ENCODE measurements at regions not wholly inside any gene's neighbourhood (a gene's known extent, or its start where the extent isn't known, plus 50 kb on each side); places are given as distances from the start of the nearest gene placed in this dataset.
"Not testable (repeated sequence)": the region's sequence is repeated elsewhere in the genome, so short reads cannot be mapped to it uniquely, and the experiment has no call there.

DNA sequence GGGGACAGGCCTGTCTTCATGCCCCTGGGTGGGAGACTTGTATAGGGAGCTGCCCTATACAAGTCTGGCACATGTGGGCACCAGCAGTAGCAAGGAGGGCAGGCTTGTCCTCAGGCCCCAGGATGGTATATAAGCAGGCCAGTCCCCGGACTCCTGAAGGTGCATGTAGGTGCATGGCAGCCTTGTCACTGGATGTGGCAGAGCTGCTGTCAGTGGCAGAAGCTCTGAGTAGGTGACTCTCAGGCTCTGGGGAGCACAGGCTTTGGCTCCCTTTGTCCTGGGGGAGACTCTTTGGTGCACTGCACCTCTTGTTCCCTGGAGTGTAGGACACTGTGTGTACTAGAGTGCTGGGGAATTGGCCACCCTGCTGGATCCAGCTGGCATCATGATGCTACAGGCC lies 376.7 kb upstream of the DIPK2B start:
- no peak for DNase-seq (ENCODE audit: low read depth)

DNA sequence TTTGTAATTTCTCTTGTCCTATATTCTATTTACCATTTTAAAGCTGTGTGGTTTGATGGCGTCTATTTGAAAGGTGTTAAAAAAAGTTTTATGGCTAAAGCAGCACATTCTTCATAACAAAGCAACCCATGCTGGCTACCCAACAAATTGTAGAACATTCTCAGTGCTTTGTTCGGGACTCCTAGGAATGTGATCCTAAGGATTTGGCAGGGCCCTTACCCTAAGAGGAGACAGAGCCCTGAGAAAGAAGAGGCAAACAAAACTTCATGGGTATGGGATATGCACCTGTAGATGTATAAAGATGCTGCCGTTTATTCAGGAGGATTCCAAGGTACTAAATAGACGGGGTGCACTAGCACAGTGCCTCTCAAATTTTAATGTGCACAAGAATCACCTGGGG lies 370.8 kb upstream of the DIPK2B start:
- DNase-seq (ENCODE audit: low read depth): no peak

DNA sequence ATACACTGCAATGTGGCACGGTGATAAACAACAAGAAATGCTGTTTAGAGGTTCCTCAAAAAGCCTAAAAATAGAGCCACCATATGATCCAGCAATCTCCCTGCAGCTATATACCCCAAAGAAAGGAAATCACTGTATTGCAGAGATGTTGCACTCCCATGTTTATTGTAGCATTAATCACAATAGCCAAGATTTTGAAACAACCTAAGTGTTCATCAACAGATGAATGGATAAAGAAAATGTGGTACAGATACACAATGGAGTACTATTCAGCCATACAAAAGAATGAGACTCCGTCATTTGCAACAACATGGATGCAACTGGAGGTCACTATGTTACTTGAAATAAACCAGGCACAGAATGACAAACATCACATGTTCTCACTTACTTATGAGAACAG lies 365.8 kb upstream of the DIPK2B start:
- no peak for DNase-seq (ENCODE audit: low read depth)

DNA sequence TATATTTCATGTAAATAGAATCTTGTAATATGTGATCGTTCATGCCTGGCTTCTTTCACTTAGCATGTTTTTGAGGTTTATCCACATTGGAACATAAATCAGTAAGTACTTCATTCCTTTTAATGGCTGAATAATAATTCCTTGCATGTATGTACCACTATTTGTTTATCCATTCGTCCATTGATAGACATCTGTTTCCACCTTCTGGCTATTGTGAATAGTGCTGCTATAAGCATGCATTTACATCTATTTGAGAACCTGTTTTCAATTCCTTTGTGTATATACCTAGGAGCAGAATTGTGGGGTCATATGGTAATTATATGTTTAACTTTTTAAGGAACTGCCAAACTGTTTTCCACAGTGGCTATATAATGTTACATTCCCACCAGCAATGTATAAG lies 356.7 kb upstream of the DIPK2B start:
- no peak for DNase-seq (ENCODE audit: low read depth)

DNA sequence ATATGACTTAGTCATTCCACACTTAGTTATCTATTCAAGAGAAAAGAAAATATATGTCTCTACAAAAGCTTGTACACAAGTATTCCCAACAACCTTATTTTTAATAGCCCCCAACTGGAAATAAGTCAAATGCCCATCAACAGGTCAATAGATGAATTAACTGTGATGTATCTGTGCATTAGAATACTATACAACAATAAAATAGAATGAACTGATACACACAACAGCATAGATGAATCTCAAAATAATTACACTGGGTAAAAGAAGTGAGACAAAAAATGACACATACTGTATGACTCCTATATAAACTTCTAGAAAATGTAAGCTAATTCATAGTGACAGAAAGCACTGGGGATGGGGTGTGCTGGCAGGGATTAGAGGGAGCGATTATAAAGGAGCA lies 354.1 kb upstream of the DIPK2B start:
- no peak for DNase-seq (ENCODE audit: low read depth)

DNA sequence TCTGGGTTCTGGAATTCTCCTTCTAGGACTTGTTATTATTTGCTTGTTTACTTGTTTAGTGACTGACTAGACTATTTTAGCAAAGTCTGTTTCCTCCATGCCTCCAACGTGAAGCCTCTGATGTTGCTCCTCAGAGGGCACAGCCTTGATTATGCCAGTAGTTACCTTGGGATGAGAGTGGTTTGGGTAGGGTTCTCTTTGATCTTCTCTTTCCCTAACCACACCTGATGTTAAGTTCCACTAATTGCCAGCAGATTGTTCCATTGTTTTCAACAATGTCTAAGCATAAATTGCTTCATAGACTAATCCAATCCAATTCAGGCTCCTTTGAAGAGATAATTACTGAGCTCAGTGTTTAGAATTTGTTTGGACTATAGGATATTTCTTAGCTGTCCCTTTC lies 352.7 kb upstream of the DIPK2B start:
- no peak for DNase-seq (ENCODE audit: low read depth)

DNA sequence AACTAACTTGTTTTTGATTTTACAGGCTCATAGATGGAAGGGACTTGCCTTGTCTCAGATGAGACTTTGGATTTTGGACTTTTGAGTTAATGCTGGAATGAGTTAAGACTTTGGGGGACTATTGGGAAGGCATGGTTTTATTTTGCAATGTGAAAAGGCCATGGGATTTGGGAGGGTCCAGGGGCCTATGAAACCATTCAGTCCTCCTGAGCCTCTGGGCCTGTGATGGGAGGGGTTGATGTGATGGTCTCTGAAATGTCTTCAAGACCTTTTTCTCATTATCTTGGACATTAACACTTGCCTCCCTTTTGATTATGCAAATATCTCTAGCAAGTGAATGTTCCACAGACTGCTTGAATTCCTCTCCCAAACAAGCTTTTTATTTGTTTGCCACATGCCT lies 346.0 kb upstream of the DIPK2B start:
- DNase-seq (ENCODE audit: low read depth): not testable (repeated sequence)

DNA sequence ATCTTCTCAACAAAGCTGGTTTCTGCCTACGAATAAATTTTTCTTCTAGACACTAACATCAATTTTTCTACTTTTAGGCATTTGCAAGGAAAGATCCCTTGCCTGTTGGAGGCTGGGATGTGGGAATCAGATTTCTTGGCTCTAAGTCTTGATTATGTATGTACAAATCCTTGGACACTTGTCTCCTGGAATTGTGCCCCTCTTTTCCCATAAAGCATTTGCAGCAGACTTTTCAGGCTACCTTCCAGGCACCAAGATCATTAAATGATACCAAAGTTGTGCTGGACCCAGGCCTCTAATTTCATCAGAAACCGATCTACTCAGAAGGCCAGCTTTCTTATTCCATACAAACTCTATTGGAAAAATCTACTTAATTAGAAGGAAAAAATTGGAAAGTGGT lies 339.5 kb upstream of the DIPK2B start:
- DNase-seq (ENCODE audit: low read depth): no peak

DNA sequence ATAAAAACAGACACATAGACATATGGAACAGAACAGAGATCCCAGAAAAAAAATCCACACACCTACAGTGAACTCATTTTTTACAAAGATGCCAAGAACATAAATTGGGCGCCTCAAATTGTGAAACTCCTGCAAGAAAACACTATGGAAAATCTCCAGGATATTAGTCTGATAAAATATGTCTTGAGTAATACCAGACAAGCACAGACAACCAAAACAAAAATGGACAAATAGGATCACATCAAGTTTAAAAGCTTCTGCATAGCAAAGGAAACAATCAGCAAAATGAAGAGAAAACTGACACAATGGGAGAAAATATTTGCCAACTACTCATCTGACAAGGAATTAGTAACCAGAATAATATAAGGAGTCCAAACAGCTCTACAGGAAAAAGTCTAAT lies 337.3 kb upstream of the DIPK2B start:
- no peak for DNase-seq (ENCODE audit: low read depth)

DNA sequence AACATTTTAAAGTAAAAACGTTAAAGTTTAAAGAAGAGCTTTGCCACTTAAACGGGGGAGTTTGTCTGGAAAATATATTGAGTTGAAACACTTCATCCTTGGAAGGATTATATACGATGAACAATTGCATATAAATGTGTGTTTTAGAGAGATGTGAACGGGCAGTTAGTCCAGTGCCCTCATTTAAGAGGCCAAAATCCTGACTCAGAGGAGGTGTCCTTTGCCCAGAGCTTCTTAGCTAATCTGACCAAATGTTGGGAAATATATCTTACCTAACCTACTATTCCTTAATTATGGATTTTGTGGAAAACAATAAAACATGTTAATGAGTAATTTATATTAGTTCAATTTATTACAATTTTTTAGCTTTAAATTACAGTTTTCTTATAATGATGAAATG lies 327.2 kb upstream of the DIPK2B start:
- DNase-seq (ENCODE audit: low read depth): no peak

DNA sequence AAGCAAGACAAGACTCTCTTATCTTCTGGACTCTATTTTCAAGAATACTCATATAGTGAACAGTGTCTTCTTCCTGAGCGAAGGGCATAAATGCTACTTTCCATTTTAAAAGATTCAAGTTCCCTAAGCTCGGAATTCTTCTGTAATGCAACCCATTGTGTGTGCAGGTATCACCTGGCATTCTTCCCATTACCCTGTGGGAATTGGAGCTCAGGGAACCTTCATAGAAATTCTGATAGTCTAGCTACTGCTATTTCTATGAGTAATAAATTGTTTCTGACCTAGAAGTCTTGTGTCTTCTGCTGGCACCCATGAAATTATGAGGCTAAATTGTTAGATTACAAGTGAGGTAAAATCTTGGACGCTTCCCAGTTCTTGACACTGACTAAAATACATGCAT lies 324.1 kb upstream of the DIPK2B start:
- no peak for DNase-seq (ENCODE audit: low read depth)

DNA sequence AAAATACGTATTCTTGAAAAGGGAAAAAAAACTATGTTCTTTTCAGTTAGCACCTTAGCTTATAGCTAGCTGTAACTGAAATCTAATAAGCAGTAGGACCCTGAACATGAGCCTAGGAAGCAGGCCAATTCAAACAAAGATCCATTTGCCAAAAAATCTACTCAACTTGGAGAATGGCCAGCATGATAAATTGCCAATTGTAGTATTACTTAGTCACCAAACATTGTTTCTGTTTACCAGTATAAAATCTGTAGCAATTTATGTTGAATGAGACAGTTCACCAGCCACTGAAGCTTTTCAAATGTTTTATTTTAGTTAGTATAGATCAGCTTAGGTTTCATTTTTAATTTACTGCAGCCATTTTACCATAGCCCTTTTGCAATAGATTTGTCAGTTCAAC lies 323.6 kb upstream of the DIPK2B start:
- DNase-seq (ENCODE audit: low read depth): no peak

DNA sequence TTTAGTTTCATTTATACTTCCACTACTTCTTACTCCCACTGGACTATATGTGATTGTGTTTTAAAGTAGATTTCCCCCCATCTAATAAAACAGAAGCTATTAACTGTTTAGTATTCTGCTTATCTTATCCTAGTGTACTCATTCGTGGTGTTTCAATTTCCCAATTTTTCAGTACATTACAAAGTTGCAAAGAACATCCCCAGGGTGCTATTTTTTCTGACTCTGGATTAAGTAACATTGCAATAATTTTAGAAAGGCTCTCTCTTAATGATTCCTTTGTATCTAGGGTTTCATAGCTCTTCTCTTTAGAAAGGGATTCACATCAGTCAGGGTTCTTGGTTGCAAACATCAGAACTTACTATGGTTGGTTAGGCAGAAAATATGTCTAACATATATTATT lies 317.9 kb upstream of the DIPK2B start:
- DNase-seq (ENCODE audit: low read depth): no peak

DNA sequence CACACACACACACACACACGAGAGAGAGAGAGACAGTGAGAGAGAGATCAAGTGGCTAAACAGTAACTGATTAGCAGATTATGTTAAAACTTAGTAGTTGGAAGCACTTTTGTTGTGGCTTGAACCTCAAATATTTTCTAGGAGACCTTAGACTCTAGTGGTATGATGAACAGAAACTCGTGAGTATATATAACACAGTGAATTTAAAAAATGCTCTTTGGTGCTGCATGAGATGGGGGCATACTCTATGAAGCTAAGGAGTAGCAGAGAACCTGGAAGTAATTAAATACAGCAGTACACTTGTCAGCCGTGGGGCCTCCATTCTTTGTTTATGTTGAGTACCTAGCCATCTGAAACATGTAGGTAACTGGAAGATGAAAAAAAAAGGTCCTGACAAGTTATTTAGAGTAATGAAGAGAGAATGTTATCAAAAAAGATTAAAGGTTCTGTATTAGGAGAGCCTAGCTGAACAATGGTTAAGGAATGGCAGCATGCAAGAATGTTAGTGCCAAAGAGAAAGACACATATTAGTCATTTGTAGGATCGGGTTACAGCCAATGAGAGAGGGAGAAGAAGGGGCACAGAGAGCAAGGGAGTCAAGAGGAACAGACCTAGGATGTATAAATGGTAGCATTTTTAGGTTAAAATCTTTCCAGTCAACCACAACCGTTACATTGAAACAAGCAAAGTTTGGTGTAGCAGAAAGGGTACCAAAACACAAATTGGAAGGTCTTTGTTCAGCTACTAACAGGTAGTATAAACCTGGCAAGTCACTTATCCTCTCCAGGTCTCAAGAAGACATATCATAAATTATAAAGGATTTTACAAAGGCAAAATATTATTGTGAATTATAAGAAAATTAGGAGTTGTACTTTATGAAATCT lies 316.7 kb upstream of the DIPK2B start:
- DNase-seq (ENCODE audit: low read depth): no peak

DNA sequence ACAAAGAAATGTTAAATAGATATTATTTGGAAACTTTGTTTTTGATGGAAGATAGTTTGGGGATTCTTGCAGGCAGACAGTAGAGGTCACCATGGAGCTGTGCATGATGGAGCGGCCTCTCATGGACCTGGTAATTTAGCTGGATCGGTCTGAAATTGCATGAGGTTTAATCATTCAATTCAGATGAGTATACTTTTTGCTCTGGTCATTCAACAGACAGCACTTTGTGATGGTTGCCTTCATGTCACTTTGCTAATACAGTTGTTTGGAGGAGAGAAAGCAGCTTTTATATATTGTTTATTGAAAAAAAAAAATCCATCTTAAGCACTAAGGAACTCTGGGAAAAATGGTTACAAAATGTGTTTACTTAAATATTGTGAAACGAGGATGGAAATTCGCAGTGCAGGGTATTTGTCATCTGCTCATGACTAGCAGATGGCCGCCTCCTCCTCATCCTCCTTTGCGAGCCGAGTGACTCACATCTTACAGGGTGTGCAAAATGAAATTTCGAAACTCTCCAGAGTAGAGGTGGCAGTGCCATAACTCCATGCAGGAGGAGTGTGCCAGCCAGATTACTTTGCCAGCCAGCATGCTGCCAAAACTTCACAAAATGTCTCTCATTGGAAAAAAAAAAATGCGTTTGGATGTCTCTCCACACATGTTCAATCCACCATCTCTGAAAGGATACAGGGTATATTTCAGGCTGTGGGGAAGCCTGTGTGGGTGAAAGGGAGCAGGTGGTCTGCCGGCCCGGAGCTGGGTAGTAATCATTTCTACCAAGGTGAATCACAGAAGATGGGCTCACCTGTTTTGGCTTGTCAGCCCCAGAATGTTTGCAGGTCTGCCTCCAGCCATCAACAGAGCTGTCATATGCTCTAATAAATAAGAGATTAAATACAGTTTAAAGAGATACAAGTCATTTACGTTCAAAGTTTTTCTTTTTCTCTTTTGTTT lies 314.9 kb upstream of the DIPK2B start:
- peak; percentile 1 for DNase-seq (ENCODE audit: low read depth)

DNA sequence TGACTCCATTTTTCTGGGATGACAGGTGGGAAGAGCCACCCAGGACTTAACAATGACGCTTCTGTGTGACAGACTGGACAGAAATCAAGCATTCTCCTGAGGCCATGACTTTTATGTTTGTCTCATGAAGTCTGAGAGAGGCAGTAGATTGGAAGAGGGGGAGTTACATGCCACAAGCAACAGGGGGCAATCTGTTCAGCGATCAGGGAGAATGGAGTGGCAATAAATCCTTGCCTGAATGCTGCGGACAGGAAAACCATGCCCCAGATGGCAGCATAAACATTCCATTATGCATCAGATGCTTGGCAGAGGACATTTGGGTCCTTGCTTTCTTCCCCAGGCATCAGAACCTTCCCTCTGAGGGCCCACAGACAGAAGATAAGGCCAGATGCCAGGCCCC lies 312.4 kb upstream of the DIPK2B start:
- no peak for DNase-seq (ENCODE audit: low read depth)

DNA sequence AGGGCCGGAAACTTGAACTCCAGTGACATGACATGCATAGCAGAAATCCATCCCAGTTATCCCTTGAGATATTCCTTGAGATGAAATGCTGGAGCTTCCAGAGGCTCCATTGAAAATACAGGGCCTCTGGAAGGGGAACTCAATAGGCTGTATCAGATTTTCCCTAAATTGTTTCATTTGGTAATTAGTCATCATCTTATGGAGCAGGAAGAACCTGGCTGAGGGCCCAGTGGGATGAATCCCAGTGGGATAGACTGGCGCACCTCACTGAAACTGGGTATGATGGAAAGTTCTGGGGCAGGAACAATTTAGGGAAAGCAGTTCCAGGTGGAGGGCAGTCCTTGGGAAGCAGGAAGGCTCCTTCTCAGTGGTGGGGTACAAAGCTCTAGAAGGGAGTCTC lies 307.8 kb upstream of the DIPK2B start:
- no peak for DNase-seq (ENCODE audit: low read depth)

DNA sequence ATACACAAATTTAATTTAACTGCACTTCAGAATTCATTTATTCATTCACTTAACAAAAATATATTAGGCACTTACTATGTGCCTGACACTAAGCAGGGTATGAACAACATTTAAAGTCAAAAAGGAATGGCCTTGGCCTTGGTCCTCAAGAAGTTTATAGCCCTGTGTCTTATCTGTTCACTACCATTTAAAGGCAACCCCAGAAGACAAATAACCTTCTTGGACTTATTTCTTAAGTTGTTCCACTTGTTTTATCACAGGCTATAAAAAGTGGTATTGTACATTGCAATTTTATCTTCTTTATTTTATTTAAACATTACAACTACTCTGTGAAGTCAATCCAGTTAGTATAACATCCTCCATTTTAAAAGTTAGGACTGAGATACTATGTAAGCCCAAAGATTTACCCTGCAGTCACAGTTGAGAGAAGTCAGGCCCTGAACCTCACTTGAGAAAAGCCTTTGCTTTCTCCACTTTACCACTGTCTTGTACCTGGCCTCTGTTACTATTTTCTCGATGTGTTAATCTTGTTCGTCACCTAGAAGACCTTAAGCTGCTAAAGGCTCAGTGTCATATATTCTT lies 305.6 kb upstream of the DIPK2B start:
- DNase-seq (ENCODE audit: low read depth): no peak

DNA sequence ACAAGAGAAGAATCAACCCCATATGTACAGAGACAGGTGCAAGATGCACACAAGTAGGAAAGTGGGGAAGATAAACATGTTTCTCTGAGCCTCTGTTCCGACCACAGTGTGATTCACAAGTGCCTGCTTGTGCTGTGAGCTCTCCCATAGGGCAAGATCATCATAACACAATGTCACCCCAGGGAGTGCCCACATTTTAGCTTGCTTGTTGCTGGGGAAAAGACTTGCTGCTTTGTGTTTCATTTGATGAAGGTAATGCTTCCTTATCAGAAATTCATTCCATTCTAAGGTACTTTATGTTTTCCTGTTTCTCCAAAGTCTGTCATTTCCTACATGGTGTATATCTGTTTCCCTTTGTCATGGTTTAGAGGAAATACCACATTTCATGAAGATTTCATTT lies 304.5 kb upstream of the DIPK2B start:
- no peak for DNase-seq (ENCODE audit: low read depth)

DNA sequence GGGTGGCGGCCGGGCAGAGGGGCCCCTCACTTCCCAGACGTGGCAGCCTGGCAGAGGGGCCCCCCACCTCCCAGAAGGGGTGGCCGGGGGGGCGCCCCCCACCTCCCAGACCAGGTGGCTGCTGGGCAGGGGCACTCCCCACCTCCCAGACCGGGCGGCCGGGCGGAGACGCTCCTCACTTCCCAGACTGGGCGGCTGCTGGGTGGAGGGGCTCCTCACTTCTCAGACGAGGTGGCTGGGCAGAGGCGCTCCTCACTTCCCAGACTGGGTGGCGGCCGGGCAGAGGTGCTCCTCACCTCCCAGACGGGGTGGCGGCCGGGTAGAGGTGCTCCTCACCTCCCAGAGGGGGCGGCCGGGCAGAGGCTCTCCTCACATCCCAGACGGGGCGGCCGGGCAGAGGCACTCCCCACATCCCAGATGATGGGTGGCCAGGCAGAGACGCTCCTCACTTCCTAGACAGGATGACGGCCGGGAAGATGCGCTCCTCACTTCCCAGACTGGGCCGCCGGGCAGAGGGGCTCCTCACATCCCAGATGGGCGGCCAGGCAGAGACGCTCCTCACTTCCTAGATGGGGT lies 303.2 kb upstream of the DIPK2B start:
- DNase-seq (ENCODE audit: low read depth): not testable (repeated sequence)

DNA sequence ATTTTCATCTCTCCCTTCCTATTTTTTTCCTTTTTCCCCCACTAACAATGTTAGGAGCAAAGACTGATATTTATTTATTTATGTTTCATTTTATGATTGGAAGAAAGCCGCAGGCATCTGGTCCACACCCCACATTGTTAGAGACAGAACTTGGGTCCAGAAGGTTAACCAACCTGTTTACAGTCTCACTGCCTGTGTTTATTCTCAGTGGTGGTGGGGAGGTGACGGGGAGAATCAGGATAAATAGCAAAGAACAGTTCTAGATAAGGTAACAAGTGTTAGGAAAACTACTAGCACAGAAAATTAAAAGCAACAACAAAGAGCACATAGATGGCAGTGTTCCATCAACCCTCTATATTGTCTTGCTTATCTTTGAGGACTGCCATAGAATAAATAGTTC lies 301.7 kb upstream of the DIPK2B start:
- DNase-seq (ENCODE audit: low read depth): no peak

DNA sequence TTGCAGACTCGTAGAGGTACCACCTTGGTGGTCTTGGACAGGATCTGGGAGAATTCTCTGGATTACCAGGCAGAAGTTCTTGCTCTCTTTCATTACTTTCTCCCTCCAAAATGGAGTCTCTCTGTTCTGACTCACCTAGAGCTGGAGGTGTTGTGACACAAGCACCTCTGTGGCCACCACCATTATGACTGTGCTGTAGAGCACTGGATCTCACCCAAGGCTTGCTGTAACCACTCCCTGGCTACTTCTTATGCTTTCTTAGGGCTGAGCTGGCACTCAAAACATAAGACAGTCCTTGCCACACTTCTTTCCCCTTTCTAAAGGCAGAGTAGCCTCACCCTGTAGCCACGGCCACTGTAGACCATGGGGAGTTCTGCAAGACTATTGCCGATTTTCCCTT lies 296.6 kb upstream of the DIPK2B start:
- DNase-seq (ENCODE audit: low read depth): no peak
